OCI-LY7 (cell line): ENCODE measurements at regions not wholly inside any gene's neighbourhood (a gene's known extent, or its start where the extent isn't known, plus 50 kb on each side); places are given as distances from the start of the nearest gene placed in this dataset.

Experiments
- BruUV-seq: library from RNA; stranded (reverse); fragments of 400-500 nt; replicated peaks from 2 replicates; lab custom pipeline; 2021; lab: Mats Ljungman, UMichigan
- CTCF ChIA-PET: fragments of 300-600 bp; sonication (Branson Sonifier 250); formaldehyde crosslinking; loops from one replicate; lab custom pipeline; 2022; ENCODE audit warnings: antibody characterized with exemption; ENCODE audit not compliant: unreplicated experiment; lab: Charles Lee
- POLR2A ChIA-PET: fragments of 300-600 bp; sonication (Branson Sonifier 250); formaldehyde crosslinking; loops from one replicate; lab custom pipeline; 2022; ENCODE audit warnings: antibody characterized with exemption; lab: Charles Lee
- DNase-seq: peaks from one replicate; pipeline ENCODE4 v3.0.0-alpha.2; 2015; ENCODE audit warnings: low spot score
- H2AFZ ChIP-seq: fragments of 200-600 bp; sonication (generic), shearing (Covaris generic); 2 replicates; pipeline ENCODE4 v1.6.1; 2014; ENCODE audit warnings: mild to moderate bottlenecking, antibody characterized with exemption, low read length, moderate library complexity
- H3K27ac ChIP-seq: fragments of 200-600 bp; sonication (generic); 2 replicates; pipeline ENCODE4 v1.5.1; 2014; ENCODE audit warnings: mixed run types, low read depth, mild to moderate bottlenecking, moderate library complexity, low read length, inconsistent platforms; ENCODE audit not compliant: poor library complexity, severe bottlenecking
- H3K36me3 ChIP-seq: fragments of 200-600 bp; sonication (generic); 2 replicates; pipeline ENCODE4 v1.6.1; 2014; ENCODE audit warnings: mild to moderate bottlenecking, antibody characterized with exemption, low read length, moderate library complexity, mixed read lengths; ENCODE audit not compliant: insufficient read depth
- H3K4me1 ChIP-seq: fragments of 200-600 bp; sonication (generic); 2 replicates; pipeline ENCODE4 v1.5.1; 2014; ENCODE audit warnings: mild to moderate bottlenecking, low read length; ENCODE audit not compliant: insufficient read depth, poor library complexity, severe bottlenecking
- H3K4me2 ChIP-seq: fragments of 200-600 bp; sonication (generic); 2 replicates; pipeline ENCODE4 v1.6.1; 2014; ENCODE audit warnings: mild to moderate bottlenecking, low read length
- H3K4me3 ChIP-seq: fragments of 200-600 bp; sonication (generic); 2 replicates; pipeline ENCODE4 v1.5.1; 2014; ENCODE audit warnings: mild to moderate bottlenecking, low read depth, low read length; ENCODE audit not compliant: poor library complexity, severe bottlenecking
- H3K79me2 ChIP-seq: fragments of 200-600 bp; sonication (generic); 2 replicates; pipeline ENCODE4 v1.6.1; 2016; ENCODE audit warnings: low read depth, mild to moderate bottlenecking, low read length, moderate library complexity, mixed read lengths; ENCODE audit not compliant: insufficient read depth
- H3K9me2 ChIP-seq: fragments of 200-600 bp; sonication (generic); 2 replicates; pipeline ENCODE4 v1.6.1; 2016; ENCODE audit warnings: mild to moderate bottlenecking, low read length, mixed read lengths; ENCODE audit not compliant: insufficient read depth
- H3K9me3 ChIP-seq: fragments of 200-600 bp; sonication (generic); 2 replicates; pipeline ENCODE4 v1.6.1; 2014; ENCODE audit warnings: mild to moderate bottlenecking, mixed run types, low read length, mixed read lengths
- H4K20me1 ChIP-seq: fragments of 200-600 bp; sonication (generic); 2 replicates; pipeline ENCODE4 v1.6.1; 2014; ENCODE audit warnings: mild to moderate bottlenecking, antibody characterized with exemption, low read length, moderate library complexity, mixed read lengths; ENCODE audit not compliant: insufficient read depth
- EZH2phosphoT487 ChIP-seq: fragments of 200-600 bp; sonication (generic); IDR thresholded peaks from 2 replicates; pipeline ENCODE4 v1.6.1; 2018; ENCODE audit warnings: low read depth, borderline replicate concordance, mild to moderate bottlenecking, mixed run types, antibody characterized with exemption, low read length, moderate library complexity, mixed read lengths
- intact Hi-C: fragments of 100-400 bp; cut with micrococcal nuclease; formaldehyde crosslinking; loops from one replicate; pipeline ENCODE4 v1.10.0; 2022; ENCODE audit not compliant: unreplicated experiment
- TF ChIP-seq, protein P1 (sequence below): fragments of 200-600 bp; sonication (generic); conservative IDR thresholded peaks from 2 replicates; pipeline ENCODE4 v1.5.1; 2014; ENCODE audit warnings: mild to moderate bottlenecking, antibody characterized with exemption, low read length, moderate library complexity, mixed read lengths

DNA sequence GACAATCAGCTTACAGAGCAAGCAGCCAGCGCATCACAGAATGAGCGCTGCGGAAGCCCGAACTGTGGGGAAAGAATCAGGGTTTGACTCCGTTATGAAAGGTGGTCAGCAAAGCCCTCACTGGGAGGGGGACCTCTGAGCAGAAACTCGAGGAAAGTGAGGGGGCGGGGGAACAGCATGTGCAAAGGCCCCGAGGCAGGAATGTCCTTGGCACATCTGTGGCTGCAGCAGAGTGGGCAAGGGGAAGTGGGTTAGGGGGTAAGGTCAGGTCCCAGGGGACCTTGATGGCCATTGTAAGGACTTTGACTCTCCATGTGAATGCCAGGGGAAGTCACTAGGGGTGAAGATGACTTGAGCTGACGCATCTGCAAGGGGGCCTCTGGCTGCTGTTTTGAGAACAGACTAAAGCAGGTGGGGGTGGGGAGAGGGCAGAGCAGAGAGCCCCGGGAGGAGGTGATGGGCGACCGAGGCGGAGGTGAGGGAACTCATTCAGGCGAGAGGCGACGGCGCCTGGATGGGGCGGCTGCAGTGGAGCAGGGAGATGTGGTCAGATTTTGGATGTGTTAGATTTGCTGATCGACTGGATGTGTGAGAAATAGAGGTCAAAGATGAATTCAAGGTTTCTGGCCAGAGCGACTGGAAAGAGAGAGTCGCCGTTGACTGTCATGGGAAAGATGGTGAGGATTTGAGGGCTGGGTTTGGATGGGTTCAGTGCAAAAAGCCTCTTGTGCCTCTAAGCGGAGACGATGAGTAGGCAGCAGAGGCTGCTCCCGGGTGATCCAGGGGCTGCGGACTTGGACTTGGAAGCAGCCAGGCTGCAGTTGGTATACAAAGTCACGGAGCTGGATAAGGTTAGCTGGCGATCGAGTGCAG lies 108.0 kb upstream of the ZBTB40 start:
- H3K79me2 ChIP-seq, result no peaks in the 10 kb centered on the region
- no peak overlapping the region for H3K4me3 ChIP-seq
- no peak overlapping the region for H2AFZ ChIP-seq
- no peaks in the 10 kb centered on the region for H3K36me3 ChIP-seq
- intact Hi-C loops, result no loop called here
- H3K9me3 ChIP-seq, result no peaks in the 10 kb centered on the region
- H3K4me2 ChIP-seq, result no peak overlapping the region
- TF ChIP-seq, protein P1, sequence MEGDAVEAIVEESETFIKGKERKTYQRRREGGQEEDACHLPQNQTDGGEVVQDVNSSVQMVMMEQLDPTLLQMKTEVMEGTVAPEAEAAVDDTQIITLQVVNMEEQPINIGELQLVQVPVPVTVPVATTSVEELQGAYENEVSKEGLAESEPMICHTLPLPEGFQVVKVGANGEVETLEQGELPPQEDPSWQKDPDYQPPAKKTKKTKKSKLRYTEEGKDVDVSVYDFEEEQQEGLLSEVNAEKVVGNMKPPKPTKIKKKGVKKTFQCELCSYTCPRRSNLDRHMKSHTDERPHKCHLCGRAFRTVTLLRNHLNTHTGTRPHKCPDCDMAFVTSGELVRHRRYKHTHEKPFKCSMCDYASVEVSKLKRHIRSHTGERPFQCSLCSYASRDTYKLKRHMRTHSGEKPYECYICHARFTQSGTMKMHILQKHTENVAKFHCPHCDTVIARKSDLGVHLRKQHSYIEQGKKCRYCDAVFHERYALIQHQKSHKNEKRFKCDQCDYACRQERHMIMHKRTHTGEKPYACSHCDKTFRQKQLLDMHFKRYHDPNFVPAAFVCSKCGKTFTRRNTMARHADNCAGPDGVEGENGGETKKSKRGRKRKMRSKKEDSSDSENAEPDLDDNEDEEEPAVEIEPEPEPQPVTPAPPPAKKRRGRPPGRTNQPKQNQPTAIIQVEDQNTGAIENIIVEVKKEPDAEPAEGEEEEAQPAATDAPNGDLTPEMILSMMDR, result no peak
- TF ChIP-seq EZH2phosphoT487, result no peak
- H3K9me2 ChIP-seq, result no peaks in the 10 kb centered on the region
- BruUV-seq, result no TSS peak
- no peak for DNase-seq
- ChIA-PET CTCF (no interaction called here), POLR2A (no interaction called here)
- H3K27ac ChIP-seq, result no peak overlapping the region
- no peaks in the 10 kb centered on the region for H4K20me1 ChIP-seq
- no peaks in the 10 kb centered on the region for H3K4me1 ChIP-seq

GRCh38 chr1:22344329-22344630 lies 107.4 kb upstream of the ZBTB40 start:
- intact Hi-C loops, result no loop called here
- ChIA-PET CTCF (no interaction called here), POLR2A (no interaction called here)
- Histone ChIP-seq H3K36me3 (no peaks in the 10 kb centered on the region), H3K9me2 (no peaks in the 10 kb centered on the region), H3K27ac (no peak overlapping the region), H4K20me1 (no peaks in the 10 kb centered on the region), H2AFZ (no peak overlapping the region), H3K4me1 (no peaks in the 10 kb centered on the region), H3K9me3 (no peaks in the 10 kb centered on the region), H3K4me3 (no peak overlapping the region), H3K4me2 (no peak overlapping the region), H3K79me2 (no peaks in the 10 kb centered on the region)
- no peak for TF ChIP-seq EZH2phosphoT487
- TF ChIP-seq, protein P1, result no peak
- DNase-seq, result no peak
- BruUV-seq, result no TSS peak

DNA sequence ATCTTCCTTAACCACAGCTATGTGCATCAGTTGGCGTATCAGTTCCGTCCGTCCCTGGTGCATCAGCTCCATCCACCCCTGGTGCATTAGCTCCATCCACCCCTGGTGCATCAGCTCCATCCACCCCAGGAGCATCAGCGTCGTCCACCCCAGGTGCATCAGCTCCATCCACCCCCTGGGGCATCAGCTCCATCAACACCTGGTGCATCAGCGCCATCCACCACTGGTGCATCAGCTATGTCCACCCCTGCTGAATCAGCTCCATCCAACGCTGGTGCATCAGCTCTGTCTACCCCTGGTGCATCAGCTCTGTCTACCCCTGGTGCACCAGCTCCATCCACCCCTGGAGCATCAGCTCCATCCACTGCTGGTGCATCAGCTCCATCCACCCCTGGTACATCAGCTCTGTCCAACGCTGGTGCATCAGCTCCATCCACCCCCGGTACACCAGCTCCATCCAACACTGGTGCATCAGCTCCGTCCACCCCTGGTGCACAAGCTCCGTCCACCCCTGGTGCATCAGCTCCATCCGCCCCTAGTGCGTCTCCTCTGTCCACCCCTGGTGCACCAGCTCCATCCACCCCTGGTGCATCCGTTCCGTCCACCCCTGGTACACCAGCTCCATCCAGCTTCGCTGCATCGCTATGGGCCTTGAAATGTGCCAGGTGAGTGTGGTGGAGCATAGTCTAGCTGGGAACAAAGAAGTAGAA lies 106.6 kb upstream of the ZBTB40 start:
- no peak for TF ChIP-seq EZH2phosphoT487
- TF ChIP-seq, protein P1, result no peak
- no peaks in the 10 kb centered on the region for H4K20me1 ChIP-seq
- ChIA-PET POLR2A (interaction anchor here (0.6 kb wide), 1 partner anchor 1122 kb away, joined by 3 read pairs; no protein-coding TSS in a partner anchor), CTCF (no interaction called here)
- no peaks in the 10 kb centered on the region for H3K9me3 ChIP-seq
- no peaks in the 10 kb centered on the region for H3K79me2 ChIP-seq
- DNase-seq, result no peak
- intact Hi-C loops, result no loop called here
- no peak overlapping the region for H3K4me3 ChIP-seq
- H2AFZ ChIP-seq, result no peak overlapping the region
- H3K9me2 ChIP-seq, result no peaks in the 10 kb centered on the region
- no peaks in the 10 kb centered on the region for H3K4me1 ChIP-seq
- H3K4me2 ChIP-seq, result no peak overlapping the region
- H3K27ac ChIP-seq, result no peak overlapping the region
- H3K36me3 ChIP-seq, result no peaks in the 10 kb centered on the region
- no TSS peak for BruUV-seq
